ENCODE measurements at regions not wholly inside any gene's neighbourhood (a gene's known extent, or its start where the extent isn't known, plus 50 kb on each side); places are given as distances from the start of the nearest gene placed in this dataset.

- Histone ChIP-seq H3K27me3 (ENCODE audit: control insufficient read depth in 1 of 2, insufficient read depth in 2 of 2, low read length in 2 of 2) (peaks cover 0 to 13% of the 10 kb centered on the region in 2 donors), H3K27ac (ENCODE audit: low read depth, low read length) (no peak overlapping the region), H3K9ac (ENCODE audit: low read length) (no peak overlapping the region), H3K4me3 (ENCODE audit: low read depth in 1 of 2, low read length in 2 of 2) (no peak overlapping the region), H3K36me3 (ENCODE audit: insufficient read depth, low read length) (no peaks in the 10 kb centered on the region), H3K9me3 (ENCODE audit: low read length) (no peaks in the 10 kb centered on the region), H3K4me1 (ENCODE audit: insufficient read depth, low read length) (peaks cover 11% of the 10 kb centered on the region)
Observed at GRCh38 chr22:26898946-26899605, 241.7 kb downstream of the MIAT start.

GRCh38 chr22:26900787-26901186, 243.4 kb downstream of the MIAT start:
- Histone ChIP-seq H3K9me3 (ENCODE audit: low read length) (no peaks in the 10 kb centered on the region), H3K9ac (ENCODE audit: low read length) (no peak overlapping the region), H3K36me3 (ENCODE audit: insufficient read depth, low read length) (no peaks in the 10 kb centered on the region), H3K4me1 (ENCODE audit: insufficient read depth, low read length) (no peaks in the 10 kb centered on the region), H3K27me3 (ENCODE audit: control insufficient read depth in 1 of 2, insufficient read depth in 2 of 2, low read length in 2 of 2) (peaks cover 0 to 13% of the 10 kb centered on the region in 2 donors), H3K27ac (ENCODE audit: low read depth, low read length) (no peak overlapping the region), H3K4me3 (ENCODE audit: low read depth in 1 of 2, low read length in 2 of 2) (no peak overlapping the region)

- Histone ChIP-seq H3K4me3 (ENCODE audit: low read depth in 1 of 2, low read length in 2 of 2) (no peak overlapping the region), H3K36me3 (ENCODE audit: insufficient read depth, low read length) (no peaks in the 10 kb centered on the region), H3K4me1 (ENCODE audit: insufficient read depth, low read length) (no peaks in the 10 kb centered on the region), H3K27ac (ENCODE audit: low read depth, low read length) (no peak overlapping the region), H3K27me3 (ENCODE audit: control insufficient read depth in 1 of 2, insufficient read depth in 2 of 2, low read length in 2 of 2) (peaks cover 0 to 13% of the 10 kb centered on the region in 2 donors), H3K9ac (ENCODE audit: low read length) (no peak overlapping the region), H3K9me3 (ENCODE audit: low read length) (no peaks in the 10 kb centered on the region)
Observed at GRCh38 chr22:26901198-26901816, 243.9 kb downstream of the MIAT start.

- Histone ChIP-seq H3K9me3 (ENCODE audit: low read length) (no peaks in the 10 kb centered on the region), H3K36me3 (ENCODE audit: insufficient read depth, low read length) (no peaks in the 10 kb centered on the region), H3K27me3 (ENCODE audit: control insufficient read depth in 1 of 2, insufficient read depth in 2 of 2, low read length in 2 of 2) (peaks cover 0 to 13% of the 10 kb centered on the region in 2 donors), H3K9ac (ENCODE audit: low read length) (no peak overlapping the region), H3K27ac (ENCODE audit: low read depth, low read length) (no peak overlapping the region), H3K4me3 (ENCODE audit: low read depth in 1 of 2, low read length in 2 of 2) (no peak overlapping the region), H3K4me1 (ENCODE audit: insufficient read depth, low read length) (no peaks in the 10 kb centered on the region)
Observed at GRCh38 chr22:26902401-26903029, 245.1 kb downstream of the MIAT start.

- Histone ChIP-seq H3K9ac (ENCODE audit: low read length) (no peak overlapping the region), H3K27me3 (ENCODE audit: control insufficient read depth in 1 of 2, insufficient read depth in 2 of 2, low read length in 2 of 2) (peaks cover 0 to 13% of the 10 kb centered on the region in 2 donors), H3K4me1 (ENCODE audit: insufficient read depth, low read length) (no peaks in the 10 kb centered on the region), H3K4me3 (ENCODE audit: low read depth in 1 of 2, low read length in 2 of 2) (no peak overlapping the region), H3K9me3 (ENCODE audit: low read length) (no peaks in the 10 kb centered on the region), H3K36me3 (ENCODE audit: insufficient read depth, low read length) (no peaks in the 10 kb centered on the region), H3K27ac (ENCODE audit: low read depth, low read length) (no peak overlapping the region)
Observed at GRCh38 chr22:26903030-26903856, 245.9 kb downstream of the MIAT start.

GRCh38 chr22:26904483-26904882, 247.1 kb downstream of the MIAT start:
- Histone ChIP-seq H3K4me1 (ENCODE audit: insufficient read depth, low read length) (no peaks in the 10 kb centered on the region), H3K36me3 (ENCODE audit: insufficient read depth, low read length) (no peaks in the 10 kb centered on the region), H3K4me3 (ENCODE audit: low read depth in 1 of 2, low read length in 2 of 2) (no peak overlapping the region), H3K27me3 (ENCODE audit: control insufficient read depth in 1 of 2, insufficient read depth in 2 of 2, low read length in 2 of 2) (peaks cover 0 to 7% of the 10 kb centered on the region in 2 donors), H3K27ac (ENCODE audit: low read depth, low read length) (no peak overlapping the region), H3K9ac (ENCODE audit: low read length) (no peak overlapping the region), H3K9me3 (ENCODE audit: low read length) (no peaks in the 10 kb centered on the region)

- no peak overlapping the region for H3K4me3 ChIP-seq (ENCODE audit: low read depth in 1 of 2, low read length in 2 of 2)
- no peaks in the 10 kb centered on the region for H3K36me3 ChIP-seq (ENCODE audit: insufficient read depth, low read length)
- H3K9me3 ChIP-seq (ENCODE audit: low read length): no peaks in the 10 kb centered on the region
- no peaks in the 10 kb centered on the region for H3K4me1 ChIP-seq (ENCODE audit: insufficient read depth, low read length)
- no peak overlapping the region for H3K27ac ChIP-seq (ENCODE audit: low read depth, low read length)
- H3K9ac ChIP-seq (ENCODE audit: low read length): no peak overlapping the region
- peaks cover 0 to 7% of the 10 kb centered on the region in 2 donors for H3K27me3 ChIP-seq (ENCODE audit: control insufficient read depth in 1 of 2, insufficient read depth in 2 of 2, low read length in 2 of 2)
Observed at GRCh38 chr22:26905076-26905475, 247.7 kb downstream of the MIAT start.

GRCh38 chr22:26905640-26906039, 248.3 kb downstream of the MIAT start:
- Histone ChIP-seq H3K4me3 (ENCODE audit: low read depth in 1 of 2, low read length in 2 of 2) (no peak overlapping the region), H3K4me1 (ENCODE audit: insufficient read depth, low read length) (no peaks in the 10 kb centered on the region), H3K9ac (ENCODE audit: low read length) (no peak overlapping the region), H3K36me3 (ENCODE audit: insufficient read depth, low read length) (no peaks in the 10 kb centered on the region), H3K27ac (ENCODE audit: low read depth, low read length) (no peak overlapping the region), H3K27me3 (ENCODE audit: control insufficient read depth in 1 of 2, insufficient read depth in 2 of 2, low read length in 2 of 2) (peaks cover 0 to 7% of the 10 kb centered on the region in 2 donors), H3K9me3 (ENCODE audit: low read length) (no peaks in the 10 kb centered on the region)

GRCh38 chr22:26906464-26906863, 249.1 kb downstream of the MIAT start:
- Histone ChIP-seq H3K4me1 (ENCODE audit: insufficient read depth, low read length) (no peaks in the 10 kb centered on the region), H3K27me3 (ENCODE audit: control insufficient read depth in 1 of 2, insufficient read depth in 2 of 2, low read length in 2 of 2) (peaks cover 0 to 7% of the 10 kb centered on the region in 2 donors), H3K36me3 (ENCODE audit: insufficient read depth, low read length) (no peaks in the 10 kb centered on the region), H3K4me3 (ENCODE audit: low read depth in 1 of 2, low read length in 2 of 2) (no peak overlapping the region), H3K27ac (ENCODE audit: low read depth, low read length) (no peak overlapping the region), H3K9me3 (ENCODE audit: low read length) (no peaks in the 10 kb centered on the region), H3K9ac (ENCODE audit: low read length) (no peak overlapping the region)

GRCh38 chr22:26907366-26907765, 250.0 kb downstream of the MIAT start:
- no peak overlapping the region for H3K9ac ChIP-seq (ENCODE audit: low read length)
- no peaks in the 10 kb centered on the region for H3K9me3 ChIP-seq (ENCODE audit: low read length)
- no peaks in the 10 kb centered on the region for H3K4me1 ChIP-seq (ENCODE audit: insufficient read depth, low read length)
- H3K27ac ChIP-seq (ENCODE audit: low read depth, low read length): no peak overlapping the region
- H3K4me3 ChIP-seq (ENCODE audit: low read depth in 1 of 2, low read length in 2 of 2): no peak overlapping the region
- peaks cover 0 to 7% of the 10 kb centered on the region in 2 donors for H3K27me3 ChIP-seq (ENCODE audit: control insufficient read depth in 1 of 2, insufficient read depth in 2 of 2, low read length in 2 of 2)
- no peaks in the 10 kb centered on the region for H3K36me3 ChIP-seq (ENCODE audit: insufficient read depth, low read length)

GRCh38 chr22:26910845-26911244, 253.5 kb downstream of the MIAT start:
- Histone ChIP-seq H3K4me3 (ENCODE audit: low read depth in 1 of 2, low read length in 2 of 2) (no peak overlapping the region), H3K4me1 (ENCODE audit: insufficient read depth, low read length) (no peaks in the 10 kb centered on the region), H3K9ac (ENCODE audit: low read length) (no peak overlapping the region), H3K36me3 (ENCODE audit: insufficient read depth, low read length) (no peaks in the 10 kb centered on the region), H3K9me3 (ENCODE audit: low read length) (no peaks in the 10 kb centered on the region), H3K27ac (ENCODE audit: low read depth, low read length) (no peak overlapping the region), H3K27me3 (ENCODE audit: control insufficient read depth in 1 of 2, insufficient read depth in 2 of 2, low read length in 2 of 2) (no peaks in the 10 kb centered on the region)

All from muscle layer of colon (tissue), 2 donors.